ENCODE measurements at regions not wholly inside any gene's neighbourhood (a gene's known extent, or its start where the extent isn't known, plus 50 kb on each side); places are given as distances from the start of the nearest gene placed in this dataset.

GRCh38 chr20:10783707-10784553 is 110.1 kb upstream of the JAG1 start:
- DNase-seq, result peak in 1 of 2 donors; percentile 22
- Histone ChIP-seq H3K4me3 (no peak overlapping the region), H3K36me3 (no peaks in the 10 kb centered on the region), H3K27ac (no peak overlapping the region), H3K4me1 (peaks cover 0 to 13% (median 0%) of the 10 kb centered on the region in 9 donors), H3K9me3 (no peaks in the 10 kb centered on the region), H3K27me3 (no peaks in the 10 kb centered on the region)
- 67 to 75% methylated on average over 4 of the region's 4 CpGs for WGBS, 2 donors
- intact Hi-C loops (cut with DNase I), result no loop called here
- TF ChIP-seq CTCF (IDR thresholded peaks at IDR 0.05), result no peak
- peak in 7 of 8 donors; percentile 12 to 77 (median 56) for ATAC-seq

- Histone ChIP-seq H3K9me3 (no peaks in the 10 kb centered on the region), H3K4me3 (no peak overlapping the region), H3K36me3 (no peaks in the 10 kb centered on the region), H3K27ac (no peak overlapping the region), H3K4me1 (peaks cover 0 to 13% (median 0%) of the 10 kb centered on the region in 9 donors), H3K27me3 (no peaks in the 10 kb centered on the region)
- intact Hi-C loops (cut with DNase I), result no loop called here
- no peak for DNase-seq
- ATAC-seq, result no peak
- no peak for TF ChIP-seq CTCF (IDR thresholded peaks at IDR 0.05)
- WGBS, 2 donors, result 89 to 95% methylated on average over 6 of the region's 6 CpGs
Measured at GRCh38 chr20:10784554-10785183, 110.9 kb upstream of the JAG1 start.

GRCh38 chr20:10786678-10787077 is 112.9 kb upstream of the JAG1 start:
- no peak overlapping the region for H3K27ac ChIP-seq
- intact Hi-C loops (cut with DNase I), result no loop called here
- H3K27me3 ChIP-seq, result no peaks in the 10 kb centered on the region
- DNase-seq, result no peak
- H3K4me1 ChIP-seq, result peaks cover 0 to 13% (median 0%) of the 10 kb centered on the region in 9 donors
- 33 to 51% methylated on average over 1 of the region's 1 CpG for WGBS, 2 donors
- no peaks in the 10 kb centered on the region for H3K9me3 ChIP-seq
- ATAC-seq, result no peak
- H3K4me3 ChIP-seq, result no peak overlapping the region
- TF ChIP-seq CTCF (IDR thresholded peaks at IDR 0.05), result no peak
- no peaks in the 10 kb centered on the region for H3K36me3 ChIP-seq

GRCh38 chr20:10788055-10788454 is 114.3 kb upstream of the JAG1 start:
- no peak for TF ChIP-seq CTCF (IDR thresholded peaks at IDR 0.05)
- 53 to 82% methylated on average over 2 of the region's 2 CpGs for WGBS, 2 donors
- no peak for DNase-seq
- Histone ChIP-seq H3K4me3 (no peak overlapping the region), H3K27ac (no peak overlapping the region), H3K36me3 (no peaks in the 10 kb centered on the region), H3K27me3 (no peaks in the 10 kb centered on the region), H3K4me1 (peaks cover 0 to 23% (median 0%) of the 10 kb centered on the region in 9 donors), H3K9me3 (no peaks in the 10 kb centered on the region)
- intact Hi-C loops (cut with DNase I), result no loop called here
- peak in 1 of 8 donors; percentile 48 for ATAC-seq
